CD14-positive monocyte (primary cell): ENCODE measurements at regions not wholly inside any gene's neighbourhood (a gene's known extent, or its start where the extent isn't known, plus 50 kb on each side); places are given as distances from the start of the nearest gene placed in this dataset.

Experiments
- DNase-seq, 3 donors: peaks; one replicate each; pipeline ENCODE4 v3.0.0-alpha.2; 2011 to 2022
- H2AFZ ChIP-seq: 2 replicates; pipeline ENCODE4 v1.6.0; 2012; ENCODE audit warnings: mild to moderate bottlenecking, low read depth, low read length, inconsistent platforms; ENCODE audit not compliant: insufficient read depth, poor library complexity, severe bottlenecking
- H3K27ac ChIP-seq, 2 donors: 1 replicate in 1 of 2; 2 replicates in 1 of 2; pipeline ENCODE4 v1.5.1; 2012 to 2013; ENCODE audit warnings: low read length in 2 of 2, control low read depth in 1 of 2, inconsistent platforms in 1 of 2, low read depth in 1 of 2, mild to moderate bottlenecking in 1 of 2
- H3K27me3 ChIP-seq, 2 donors: one replicate each; pipeline versions ENCODE4 v1.6.0 to v1.6.1; 2011 to 2013; ENCODE audit warnings: low read length in 2 of 2; ENCODE audit not compliant: control insufficient read depth in 2 of 2, insufficient read depth in 2 of 2
- H3K36me3 ChIP-seq, 2 donors: replicated peaks in 1 of 2; 1 replicate in 1 of 2; 2 replicates in 1 of 2; pipeline versions ENCODE4 v1.5.1 to v1.6.1; 2012 to 2013; ENCODE audit warnings: low read length in 2 of 2, control low read depth in 1 of 2, inconsistent platforms in 1 of 2, mild to moderate bottlenecking in 1 of 2; ENCODE audit not compliant: insufficient read depth in 2 of 2, control insufficient read depth in 1 of 2
- H3K4me1 ChIP-seq, 2 donors: 1 replicate in 1 of 2; 2 replicates in 1 of 2; pipeline versions ENCODE4 v1.5.1 to v1.6.1; 2012 to 2013; ENCODE audit warnings: low read length in 2 of 2, control low read depth in 1 of 2, inconsistent platforms in 1 of 2, mild to moderate bottlenecking in 1 of 2, moderate library complexity in 1 of 2; ENCODE audit not compliant: insufficient read depth in 2 of 2, control insufficient read depth in 1 of 2
- H3K4me2 ChIP-seq: replicated peaks from 2 replicates; pipeline ENCODE3; 2012; ENCODE audit warnings: low read length, moderate library complexity, mild to moderate bottlenecking; ENCODE audit not compliant: poor library complexity, severe bottlenecking; ENCODE audit errors: extremely low read depth
- H3K4me3 ChIP-seq, 3 experiments: fragments of 200-600 bp in 1 of 3; sonication (generic) in 1 of 3; replicated peaks in 1 of 3; 1 replicate in 2 of 3; 2 replicates in 1 of 3; pipeline ENCODE4 v1.5.1; 2011 to 2013; ENCODE audit warnings: low read length in 3 of 3, mild to moderate bottlenecking in 3 of 3, control low read depth in 2 of 3, low read depth in 2 of 3, inconsistent platforms in 1 of 3, moderate library complexity in 1 of 3
- H3K79me2 ChIP-seq: 2 replicates; pipeline ENCODE4 v1.6.0; 2012; ENCODE audit warnings: mild to moderate bottlenecking, control low read depth, inconsistent platforms, low read length, moderate library complexity; ENCODE audit not compliant: insufficient read depth
- H3K9ac ChIP-seq: 2 replicates; pipeline ENCODE4 v1.6.0; 2017; ENCODE audit warnings: low read length, mild to moderate bottlenecking; ENCODE audit not compliant: insufficient read depth, poor library complexity, severe bottlenecking
- H3K9me3 ChIP-seq, 2 donors: replicated peaks in 1 of 2; 1 replicate in 1 of 2; 2 replicates in 1 of 2; pipeline versions ENCODE4 v1.5.1 to v1.6.1; 2012 to 2013; ENCODE audit warnings: low read length in 2 of 2, control low read depth in 1 of 2; ENCODE audit not compliant: control insufficient read depth in 1 of 2, insufficient read depth in 1 of 2
- H4K20me1 ChIP-seq: 2 replicates; pipeline ENCODE4 v1.6.0; 2012; ENCODE audit warnings: mild to moderate bottlenecking, low read length, control low read depth, moderate library complexity; ENCODE audit not compliant: insufficient read depth
- H3K27ac Mint-ChIP-seq, 7 donors: one replicate each; pipeline ENCODE4 v1.8.0; 2020; ENCODE audit warnings: mild to moderate bottlenecking in 7 of 7, mixed read lengths in 7 of 7, moderate library complexity in 6 of 7, inconsistent platforms in 2 of 7
- H3K27me3 Mint-ChIP-seq, 3 donors: one replicate each; pipeline ENCODE4 v1.8.0; 2021 to 2022; ENCODE audit warnings: low read depth in 3 of 3, mild to moderate bottlenecking in 3 of 3, mixed read lengths in 3 of 3, moderate library complexity in 3 of 3, inconsistent platforms in 1 of 3
- H3K36me3 Mint-ChIP-seq, 2 donors: one replicate each; pipeline ENCODE4 v1.8.0; 2020; ENCODE audit warnings: mixed read lengths in 2 of 2, inconsistent platforms in 1 of 2, mild to moderate bottlenecking in 1 of 2
- H3K4me1 Mint-ChIP-seq: one replicate; pipeline ENCODE4 v1.8.0; 2020; ENCODE audit warnings: mild to moderate bottlenecking, mixed read lengths
- H3K4me3 Mint-ChIP-seq, 2 donors: one replicate each; pipeline ENCODE4 v1.8.0; 2020; ENCODE audit warnings: mild to moderate bottlenecking in 2 of 2, mixed read lengths in 2 of 2, moderate library complexity in 1 of 2
- H3K9me3 Mint-ChIP-seq, 7 donors: one replicate each; pipeline ENCODE4 v1.8.0; 2020 to 2022; ENCODE audit warnings: mixed read lengths in 7 of 7, mild to moderate bottlenecking in 6 of 7, moderate library complexity in 6 of 7, inconsistent platforms in 2 of 7
- CTCF ChIP-seq: fragments of 200-600 bp; IDR thresholded peaks from one replicate; pipeline ENCODE4 v1.8.0; 2022; ENCODE audit warnings: antibody characterized with exemption, mild to moderate bottlenecking
- WGBS: methylation state at CpG from one replicate; pipeline ENCODE4 v1.1.5; 2013; ENCODE audit warnings: missing lambda C conversion rate; ENCODE audit not compliant: insufficient coverage; 5-methylcytosine and 5-hydroxymethylcytosine counted together
- intact Hi-C, 2 donors: fragments of 100-400 bp; cut with micrococcal nuclease; formaldehyde crosslinking; loops; one replicate each; pipeline versions ENCODE4 v1.15.0 to v1.15.1; 2023

- H3K27me3 Mint-ChIP-seq, result peaks cover 3 to 17% (median 9%) of the 10 kb centered on the region in 3 donors
- intact Hi-C loops, result no loop called here
Measured at GRCh38 chr1:37290718-37291117, 183.7 kb upstream of the ZC3H12A start.

DNA sequence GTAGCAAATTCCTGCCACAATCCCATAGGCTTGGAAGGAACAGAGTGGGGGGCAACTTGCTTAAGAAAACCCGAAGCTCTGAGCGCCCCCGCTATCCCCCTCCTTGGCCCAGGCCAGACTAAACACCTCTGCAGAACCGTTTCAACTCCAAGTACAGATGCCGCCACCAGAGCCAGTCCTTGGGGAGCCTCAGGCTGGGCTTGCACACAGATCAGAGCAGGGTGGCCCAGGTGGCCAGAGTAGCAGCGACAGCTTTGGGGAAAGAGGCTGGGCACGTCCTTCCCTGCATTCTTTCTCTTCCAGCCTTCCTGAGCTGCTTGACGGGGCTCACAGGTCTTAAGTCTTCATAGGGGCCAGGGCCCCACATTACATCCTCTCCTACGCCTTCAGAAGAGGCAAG is 181.6 kb upstream of the ZC3H12A start:
- Histone ChIP-seq H3K4me3 (no peak overlapping the region), H3K9ac (no peak overlapping the region), H3K9me3 (no peaks in the 10 kb centered on the region), H3K4me1 (peaks cover 0 to 3% of the 10 kb centered on the region in 2 donors), H3K27me3 (no peaks in the 10 kb centered on the region), H3K4me2 (no peak overlapping the region), H3K36me3 (no peaks in the 10 kb centered on the region), H2AFZ (no peak overlapping the region), H3K27ac (no peak overlapping the region), H4K20me1 (no peaks in the 10 kb centered on the region), H3K79me2 (no peaks in the 10 kb centered on the region)
- no peaks in the 10 kb centered on the region for H3K36me3 Mint-ChIP-seq
- H3K4me3 Mint-ChIP-seq, result no peak overlapping the region
- no peak for DNase-seq
- WGBS, result 66% methylated on average over 8 of the region's 9 CpGs
- H3K27ac Mint-ChIP-seq, result no peak overlapping the region
- TF ChIP-seq CTCF, result no peak
- H3K27me3 Mint-ChIP-seq, result peaks cover 3 to 12% (median 5%) of the 10 kb centered on the region in 3 donors
- intact Hi-C loops, result no loop called here
- H3K4me1 Mint-ChIP-seq, result peaks cover 8% of the 10 kb centered on the region
- H3K9me3 Mint-ChIP-seq, result peaks cover 0 to 5% (median 2%) of the 10 kb centered on the region in 7 donors

More at GRCh38 chr1:37290718-37291117, 183.7 kb upstream of the ZC3H12A start:
- Histone ChIP-seq H3K27ac (no peak overlapping the region), H3K9me3 (no peaks in the 10 kb centered on the region), H3K9ac (no peak overlapping the region), H3K36me3 (no peaks in the 10 kb centered on the region), H3K4me3 (no peak overlapping the region), H2AFZ (no peak overlapping the region), H4K20me1 (no peaks in the 10 kb centered on the region), H3K79me2 (no peaks in the 10 kb centered on the region), H3K27me3 (no peaks in the 10 kb centered on the region), H3K4me1 (peaks cover 0 to 3% of the 10 kb centered on the region in 2 donors), H3K4me2 (no peak overlapping the region)
- Mint-ChIP-seq H3K27ac (no peak overlapping the region), H3K4me1 (peaks cover 8% of the 10 kb centered on the region), H3K9me3 (peaks cover 0 to 7% (median 2%) of the 10 kb centered on the region in 7 donors), H3K36me3 (no peaks in the 10 kb centered on the region), H3K4me3 (no peak overlapping the region)
- no peak for TF ChIP-seq CTCF
- no peak for DNase-seq
- WGBS, result 92% methylated on average over 2 of the region's 4 CpGs
